Effector memory CD8-positive, alpha-beta T cell (primary cell): ENCODE measurements at regions not wholly inside any gene's neighbourhood (a gene's known extent, or its start where the extent isn't known, plus 50 kb on each side); places are given as distances from the start of the nearest gene placed in this dataset.
"Not testable (repeated sequence)": the region's sequence is repeated elsewhere in the genome, so short reads cannot be mapped to it uniquely, and the experiment has no call there.

ENCODE experiments used
- ATAC-seq: fragments of 150-1000 bp; cut with Tn5 transposase; replicated peaks from 2 replicates; pipeline ENCODE4 v1.10.0; 2021; ENCODE audit warnings: mild to moderate bottlenecking, moderate library complexity
- DNase-seq, 3 experiments: peaks; one replicate each; pipeline ENCODE4 v3.0.0; 2021
- H3K27ac Mint-ChIP-seq, 2 donors: one replicate each; pipeline ENCODE4 v1.8.0; 2022; ENCODE audit warnings: mild to moderate bottlenecking in 2 of 2, mixed read lengths in 2 of 2, moderate library complexity in 2 of 2
- H3K27me3 Mint-ChIP-seq, 2 donors: one replicate each; pipeline ENCODE4 v1.8.0; 2022; ENCODE audit warnings: mixed read lengths in 2 of 2
- H3K36me3 Mint-ChIP-seq: one replicate; pipeline ENCODE4 v1.8.0; 2022; ENCODE audit warnings: mild to moderate bottlenecking, moderate library complexity, mixed read lengths; ENCODE audit not compliant: insufficient read depth
- H3K4me1 Mint-ChIP-seq, 2 donors: one replicate each; pipeline ENCODE4 v1.8.0; 2022; ENCODE audit warnings: low read depth in 2 of 2, mixed read lengths in 2 of 2
- H3K4me3 Mint-ChIP-seq, 2 donors: one replicate each; pipeline ENCODE4 v1.8.0; 2022; ENCODE audit warnings: mild to moderate bottlenecking in 2 of 2, mixed read lengths in 2 of 2, moderate library complexity in 2 of 2
- H3K9me3 Mint-ChIP-seq, 2 donors: one replicate each; pipeline ENCODE4 v1.8.0; 2022; ENCODE audit warnings: mixed read lengths in 2 of 2

- Mint-ChIP-seq H3K27me3 (no peaks in the 10 kb centered on the region), H3K4me3 (no peak overlapping the region), H3K36me3 (no peaks in the 10 kb centered on the region), H3K27ac (no peak overlapping the region), H3K9me3 (peaks cover 13 to 33% of the 10 kb centered on the region in 2 donors), H3K4me1 (no peaks in the 10 kb centered on the region)
- DNase-seq, result no peak
- ATAC-seq, result no peak
Observed at GRCh38 chr14:37695866-37696265, 100.4 kb downstream of the TTC6 start.

- ATAC-seq, result no peak
- no peak for DNase-seq
- Mint-ChIP-seq H3K27me3 (no peaks in the 10 kb centered on the region), H3K27ac (no peak overlapping the region), H3K4me1 (no peaks in the 10 kb centered on the region), H3K36me3 (no peaks in the 10 kb centered on the region), H3K9me3 (peaks cover 12 to 24% of the 10 kb centered on the region in 2 donors), H3K4me3 (no peak overlapping the region)
Observed at GRCh38 chr14:37697489-37698121, 102.2 kb downstream of the TTC6 start.

- peaks cover 12 to 14% of the 10 kb centered on the region in 2 donors for H3K9me3 Mint-ChIP-seq
- no peak overlapping the region for H3K27ac Mint-ChIP-seq
- ATAC-seq (no peak), DNase-seq (no peak)
- H3K4me3 Mint-ChIP-seq, result no peak overlapping the region
- no peaks in the 10 kb centered on the region for H3K4me1 Mint-ChIP-seq
- H3K36me3 Mint-ChIP-seq, result no peaks in the 10 kb centered on the region
- no peaks in the 10 kb centered on the region for H3K27me3 Mint-ChIP-seq
Observed at GRCh38 chr14:37698840-37699777, 103.7 kb downstream of the TTC6 start.

- Mint-ChIP-seq H3K4me1 (no peaks in the 10 kb centered on the region), H3K4me3 (no peak overlapping the region), H3K36me3 (no peaks in the 10 kb centered on the region), H3K27me3 (no peaks in the 10 kb centered on the region), H3K27ac (no peak overlapping the region), H3K9me3 (peaks cover 0 to 3% of the 10 kb centered on the region in 2 donors)
- no peak for DNase-seq
- no peak for ATAC-seq
Observed at GRCh38 chr14:37707716-37708115, 112.3 kb downstream of the TTC6 start.

GRCh38 chr14:37708481-37708880 is 113.1 kb downstream of the TTC6 start:
- no peaks in the 10 kb centered on the region for H3K36me3 Mint-ChIP-seq
- no peaks in the 10 kb centered on the region for H3K4me1 Mint-ChIP-seq
- no peak for ATAC-seq
- DNase-seq, result no peak
- peaks cover 0 to 3% of the 10 kb centered on the region in 2 donors for H3K9me3 Mint-ChIP-seq
- H3K4me3 Mint-ChIP-seq, result no peak overlapping the region
- no peaks in the 10 kb centered on the region for H3K27me3 Mint-ChIP-seq
- H3K27ac Mint-ChIP-seq, result no peak overlapping the region

- no peaks in the 10 kb centered on the region for H3K36me3 Mint-ChIP-seq
- ATAC-seq, result no peak
- no peaks in the 10 kb centered on the region for H3K27me3 Mint-ChIP-seq
- no peak for DNase-seq
- H3K27ac Mint-ChIP-seq, result no peak overlapping the region
- H3K4me1 Mint-ChIP-seq, result no peaks in the 10 kb centered on the region
- peaks cover 0 to 4% of the 10 kb centered on the region in 2 donors for H3K9me3 Mint-ChIP-seq
- no peak overlapping the region for H3K4me3 Mint-ChIP-seq
Observed at GRCh38 chr14:37709419-37710195, 114.2 kb downstream of the TTC6 start.

- ATAC-seq, result no peak
- Mint-ChIP-seq H3K36me3 (no peaks in the 10 kb centered on the region), H3K4me3 (no peak overlapping the region), H3K27me3 (no peaks in the 10 kb centered on the region), H3K4me1 (no peaks in the 10 kb centered on the region), H3K9me3 (peaks cover 0 to 4% of the 10 kb centered on the region in 2 donors), H3K27ac (no peak overlapping the region)
- no peak for DNase-seq
Observed at GRCh38 chr14:37711356-37711830, 116.0 kb downstream of the TTC6 start.

- Mint-ChIP-seq H3K36me3 (no peaks in the 10 kb centered on the region), H3K9me3 (peaks cover 4% of the 10 kb centered on the region in 2 donors), H3K4me3 (no peak overlapping the region), H3K4me1 (no peaks in the 10 kb centered on the region), H3K27ac (no peak overlapping the region), H3K27me3 (no peaks in the 10 kb centered on the region)
- no peak for ATAC-seq
- no peak for DNase-seq
Observed at GRCh38 chr14:37711831-37712475, 116.5 kb downstream of the TTC6 start.

GRCh38 chr14:37712476-37712860 is 117.0 kb downstream of the TTC6 start:
- not testable (repeated sequence) for H3K9me3 Mint-ChIP-seq, H3K27ac Mint-ChIP-seq, H3K27me3 Mint-ChIP-seq, ATAC-seq, H3K4me1 Mint-ChIP-seq, DNase-seq, H3K36me3 Mint-ChIP-seq, H3K4me3 Mint-ChIP-seq

- Mint-ChIP-seq H3K4me3 (no peak overlapping the region), H3K9me3 (peaks cover 5 to 7% of the 10 kb centered on the region in 2 donors), H3K27me3 (no peaks in the 10 kb centered on the region), H3K27ac (no peak overlapping the region), H3K36me3 (no peaks in the 10 kb centered on the region), H3K4me1 (no peaks in the 10 kb centered on the region)
- DNase-seq (no peak), ATAC-seq (no peak)
Observed at GRCh38 chr14:37712976-37713431, 117.6 kb downstream of the TTC6 start.

GRCh38 chr14:37720131-37720530 is 124.7 kb downstream of the TTC6 start:
- Mint-ChIP-seq H3K4me1 (no peaks in the 10 kb centered on the region), H3K27ac (no peak overlapping the region), H3K4me3 (no peak overlapping the region), H3K9me3 (peaks cover 5 to 11% of the 10 kb centered on the region in 2 donors), H3K27me3 (no peaks in the 10 kb centered on the region), H3K36me3 (no peaks in the 10 kb centered on the region)
- no peak for DNase-seq
- no peak for ATAC-seq

- no peaks in the 10 kb centered on the region for H3K4me1 Mint-ChIP-seq
- no peaks in the 10 kb centered on the region for H3K36me3 Mint-ChIP-seq
- H3K27ac Mint-ChIP-seq, result no peak overlapping the region
- no peaks in the 10 kb centered on the region for H3K27me3 Mint-ChIP-seq
- peaks cover 5 to 6% of the 10 kb centered on the region in 2 donors for H3K9me3 Mint-ChIP-seq
- DNase-seq, result no peak
- no peak overlapping the region for H3K4me3 Mint-ChIP-seq
- ATAC-seq, result no peak
Observed at GRCh38 chr14:37721976-37722659, 126.7 kb downstream of the TTC6 start.
